ENCODE measurements at regions not wholly inside any gene's neighbourhood (a gene's known extent, or its start where the extent isn't known, plus 50 kb on each side); places are given as distances from the start of the nearest gene placed in this dataset.

DNA sequence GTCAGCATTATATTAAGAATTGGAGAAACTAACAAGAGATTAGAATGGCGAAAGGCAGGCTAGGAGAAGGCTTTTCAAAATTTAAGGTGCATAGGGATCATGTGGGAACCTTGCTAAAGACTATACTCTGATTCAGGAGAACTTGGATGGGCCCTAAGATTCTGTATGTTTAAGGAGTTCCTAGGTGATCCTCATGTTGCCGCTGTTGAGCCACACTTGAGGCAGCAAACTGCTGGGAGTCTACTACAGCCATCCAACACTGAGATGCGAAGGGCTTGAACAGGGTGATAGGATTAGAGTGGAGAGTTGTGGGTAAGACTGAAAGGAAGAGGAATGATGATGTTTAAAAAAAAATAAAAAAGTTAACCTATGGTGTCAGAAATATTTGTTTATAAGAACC lies 1013.2 kb downstream of the MRPL39 start:
- H2BK5ac ChIP-seq (ENCODE audit: low read depth, low read length, poor library complexity, severe bottlenecking), result no peak overlapping the region
- BruUV-seq (replicated peaks), result no TSS peak
- H3K18ac ChIP-seq (ENCODE audit: low read depth, low read length), result no peak overlapping the region
- H3K9ac ChIP-seq (ENCODE audit: low read depth, low read length), result no peak overlapping the region
- no peak overlapping the region for H2AFZ ChIP-seq (replicated peaks; ENCODE audit: low read length, poor library complexity)
- no peaks in the 10 kb centered on the region for H3K9me1 ChIP-seq (ENCODE audit: insufficient read depth, low read length)
- TF ChIP-seq, protein P1, sequence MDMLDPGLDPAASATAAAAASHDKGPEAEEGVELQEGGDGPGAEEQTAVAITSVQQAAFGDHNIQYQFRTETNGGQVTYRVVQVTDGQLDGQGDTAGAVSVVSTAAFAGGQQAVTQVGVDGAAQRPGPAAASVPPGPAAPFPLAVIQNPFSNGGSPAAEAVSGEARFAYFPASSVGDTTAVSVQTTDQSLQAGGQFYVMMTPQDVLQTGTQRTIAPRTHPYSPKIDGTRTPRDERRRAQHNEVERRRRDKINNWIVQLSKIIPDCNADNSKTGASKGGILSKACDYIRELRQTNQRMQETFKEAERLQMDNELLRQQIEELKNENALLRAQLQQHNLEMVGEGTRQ (IDR thresholded peaks at IDR 0.05; ENCODE audit: low read depth, low read length), result no peak
- H3K79me1 ChIP-seq (ENCODE audit: low read depth in 1 of 2, low read length in 2 of 2), result no peaks in the 10 kb centered on the region
- H3K4ac ChIP-seq (ENCODE audit: low read depth, low read length), result no peak overlapping the region
- intact Hi-C loops (cut with micrococcal nuclease) (no loop called here), in situ Hi-C loops (cut with MboI; ENCODE audit: low sequenced_read_pairs) (no loop called here), dilution Hi-C loops (cut with HindIII; ENCODE audit: low sequenced_read_pairs, unreplicated experiment) (no loop called here)
- no peaks in the 10 kb centered on the region for H3K4me1 ChIP-seq (ENCODE audit: control insufficient read depth, insufficient read depth, low read length)
- H2BK20ac ChIP-seq (ENCODE audit: low read depth, low read length), result no peak overlapping the region
- H4K5ac ChIP-seq (ENCODE audit: low read depth, low read length), result no peak overlapping the region
- no CpG with 5 or more reads among the region's 3 CpGs for WGBS, 2 experiments (ENCODE audit: extremely low coverage in 2 of 2, insufficient read length in 1 of 2)
- POLR2A ChIA-PET (ENCODE audit: unreplicated experiment), result no interaction called here
- H4K20me1 ChIP-seq (ENCODE audit: insufficient read depth, low read length), result no peaks in the 10 kb centered on the region
- no peak overlapping the region for H3K4me2 ChIP-seq (ENCODE audit: low read depth, low read length)
- H3K27me3 ChIP-seq (ENCODE audit: control insufficient read depth, insufficient read depth, low read length), result no peaks in the 10 kb centered on the region
- peaks cover 7% of the 10 kb centered on the region for H3K9me3 ChIP-seq (ENCODE audit: control insufficient read depth, insufficient read depth, low read length)
- H3K56ac ChIP-seq (ENCODE audit: extremely low read depth, insufficient read depth, low read length), result no peak overlapping the region
- CTCF ChIA-PET, result no interaction called here
- H3K36me3 ChIP-seq (ENCODE audit: control insufficient read depth, insufficient read depth, low read length), result no peaks in the 10 kb centered on the region
- no peak overlapping the region for H3K4me3 ChIP-seq (ENCODE audit: insufficient read depth, low read depth, low read length)
- no peak overlapping the region for H3K27ac ChIP-seq (ENCODE audit: insufficient read depth, low read length)
- no peak overlapping the region for H4K8ac ChIP-seq (ENCODE audit: low read depth in 2 of 2, low read length in 2 of 2)
- H3K14ac ChIP-seq (replicated peaks; ENCODE audit: low read depth, low read length), result no peak overlapping the region
- no peak overlapping the region for H3K23ac ChIP-seq (ENCODE audit: low read depth, low read length)
- DNase-seq (no peak), ATAC-seq (ENCODE audit: low read depth) (no peak)
- H2AK9ac ChIP-seq (replicated peaks; ENCODE audit: low read depth, low read length, poor library complexity), result no peak overlapping the region
- H2BK120ac ChIP-seq (ENCODE audit: low read depth, low read length), result no peak overlapping the region
- no peak overlapping the region for H2AK5ac ChIP-seq (ENCODE audit: low read depth, low read length)
- H4K91ac ChIP-seq (ENCODE audit: insufficient read depth, low read depth, low read length), result no peak overlapping the region
- no peak overlapping the region for H2BK15ac ChIP-seq (ENCODE audit: low read depth, low read length)

Data from IMR-90 (cell line).